ENCODE measurements at regions not wholly inside any gene's neighbourhood (a gene's known extent, or its start where the extent isn't known, plus 50 kb on each side); places are given as distances from the start of the nearest gene placed in this dataset.

DNA sequence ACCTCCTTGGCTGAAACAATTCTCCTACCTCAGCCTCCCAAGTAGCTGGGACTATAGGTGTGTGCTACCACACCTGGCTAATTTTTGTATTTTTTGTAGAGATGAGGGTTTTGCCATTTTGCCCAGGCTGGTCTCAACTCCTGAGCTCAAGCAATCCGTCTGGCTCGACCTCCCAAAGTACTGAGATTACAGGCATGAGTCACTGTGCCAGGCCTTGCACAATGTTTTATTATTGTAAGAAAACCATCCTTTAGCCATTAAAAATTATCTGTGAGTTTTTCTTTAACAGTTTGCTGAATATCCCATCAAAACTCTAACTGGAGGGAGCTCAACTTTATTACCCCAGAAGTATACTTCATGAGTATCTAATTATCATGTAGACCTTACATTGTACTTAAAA, 900.3 kb downstream of the PCDH7 start:
- TF ChIP-seq, protein P1, sequence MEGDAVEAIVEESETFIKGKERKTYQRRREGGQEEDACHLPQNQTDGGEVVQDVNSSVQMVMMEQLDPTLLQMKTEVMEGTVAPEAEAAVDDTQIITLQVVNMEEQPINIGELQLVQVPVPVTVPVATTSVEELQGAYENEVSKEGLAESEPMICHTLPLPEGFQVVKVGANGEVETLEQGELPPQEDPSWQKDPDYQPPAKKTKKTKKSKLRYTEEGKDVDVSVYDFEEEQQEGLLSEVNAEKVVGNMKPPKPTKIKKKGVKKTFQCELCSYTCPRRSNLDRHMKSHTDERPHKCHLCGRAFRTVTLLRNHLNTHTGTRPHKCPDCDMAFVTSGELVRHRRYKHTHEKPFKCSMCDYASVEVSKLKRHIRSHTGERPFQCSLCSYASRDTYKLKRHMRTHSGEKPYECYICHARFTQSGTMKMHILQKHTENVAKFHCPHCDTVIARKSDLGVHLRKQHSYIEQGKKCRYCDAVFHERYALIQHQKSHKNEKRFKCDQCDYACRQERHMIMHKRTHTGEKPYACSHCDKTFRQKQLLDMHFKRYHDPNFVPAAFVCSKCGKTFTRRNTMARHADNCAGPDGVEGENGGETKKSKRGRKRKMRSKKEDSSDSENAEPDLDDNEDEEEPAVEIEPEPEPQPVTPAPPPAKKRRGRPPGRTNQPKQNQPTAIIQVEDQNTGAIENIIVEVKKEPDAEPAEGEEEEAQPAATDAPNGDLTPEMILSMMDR (conservative IDR thresholded peaks at IDR 0.05; ENCODE audit: low read depth, low read length), result no peak
- TF ChIP-seq EZH2 (IDR thresholded peaks at IDR 0.05; ENCODE audit: low read length, unreplicated experiment), result no peak
- TF ChIP-seq EZH2phosphoT487 (IDR thresholded peaks at IDR 0.05; ENCODE audit: borderline replicate concordance, low read length), result no peak
